ENCODE measurements at regions not wholly inside any gene's neighbourhood (a gene's known extent, or its start where the extent isn't known, plus 50 kb on each side); places are given as distances from the start of the nearest gene placed in this dataset.

- H3K9ac ChIP-seq (ENCODE audit: low read length) = no peak overlapping the region
- no peaks in the 10 kb centered on the region for H3K9me3 ChIP-seq (ENCODE audit: low read length)
- H3K4me3 ChIP-seq (ENCODE audit: low read depth in 1 of 2, low read length in 2 of 2) = no peak overlapping the region
- H3K36me3 ChIP-seq (ENCODE audit: insufficient read depth, low read length) = no peaks in the 10 kb centered on the region
- no peaks in the 10 kb centered on the region for H3K4me1 ChIP-seq (ENCODE audit: insufficient read depth, low read length)
- H3K27ac ChIP-seq (ENCODE audit: low read depth, low read length) = no peak overlapping the region
- no peaks in the 10 kb centered on the region for H3K27me3 ChIP-seq (ENCODE audit: control insufficient read depth in 1 of 2, insufficient read depth in 2 of 2, low read length in 2 of 2)
Measured at GRCh38 chr15:69583626-69584025, 131.0 kb downstream of the RPLP1 start.

- Histone ChIP-seq H3K9me3 (ENCODE audit: low read length) (no peaks in the 10 kb centered on the region), H3K36me3 (ENCODE audit: insufficient read depth, low read length) (no peaks in the 10 kb centered on the region), H3K27ac (ENCODE audit: low read depth, low read length) (no peak overlapping the region), H3K4me3 (ENCODE audit: low read depth in 1 of 2, low read length in 2 of 2) (no peak overlapping the region), H3K27me3 (ENCODE audit: control insufficient read depth in 1 of 2, insufficient read depth in 2 of 2, low read length in 2 of 2) (no peaks in the 10 kb centered on the region), H3K4me1 (ENCODE audit: insufficient read depth, low read length) (no peaks in the 10 kb centered on the region), H3K9ac (ENCODE audit: low read length) (no peak overlapping the region)
Measured at GRCh38 chr15:69585937-69586336, 133.3 kb downstream of the RPLP1 start.

DNA sequence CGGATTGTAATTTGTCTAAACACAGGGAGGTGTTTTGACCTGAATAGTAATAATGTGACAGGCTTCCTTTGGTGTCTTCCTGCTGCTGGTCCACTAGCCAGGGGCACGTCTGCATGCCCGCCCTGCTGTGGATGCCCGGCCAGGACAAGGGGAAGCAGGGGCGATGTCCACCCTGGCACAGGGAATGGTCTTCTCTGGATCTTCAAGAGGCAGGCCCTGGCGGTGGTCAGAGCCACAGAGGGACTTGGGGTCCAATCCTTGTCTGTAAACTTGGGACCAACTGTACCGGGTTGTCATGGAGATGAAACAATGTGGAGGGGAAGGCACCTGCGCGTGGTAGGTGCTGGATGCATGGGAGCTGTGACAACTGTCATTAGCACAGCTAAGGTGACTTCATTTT is 134.1 kb downstream of the RPLP1 start:
- H3K36me3 ChIP-seq (ENCODE audit: insufficient read depth, low read length) = no peaks in the 10 kb centered on the region
- no peak overlapping the region for H3K9ac ChIP-seq (ENCODE audit: low read length)
- no peaks in the 10 kb centered on the region for H3K9me3 ChIP-seq (ENCODE audit: low read length)

DNA sequence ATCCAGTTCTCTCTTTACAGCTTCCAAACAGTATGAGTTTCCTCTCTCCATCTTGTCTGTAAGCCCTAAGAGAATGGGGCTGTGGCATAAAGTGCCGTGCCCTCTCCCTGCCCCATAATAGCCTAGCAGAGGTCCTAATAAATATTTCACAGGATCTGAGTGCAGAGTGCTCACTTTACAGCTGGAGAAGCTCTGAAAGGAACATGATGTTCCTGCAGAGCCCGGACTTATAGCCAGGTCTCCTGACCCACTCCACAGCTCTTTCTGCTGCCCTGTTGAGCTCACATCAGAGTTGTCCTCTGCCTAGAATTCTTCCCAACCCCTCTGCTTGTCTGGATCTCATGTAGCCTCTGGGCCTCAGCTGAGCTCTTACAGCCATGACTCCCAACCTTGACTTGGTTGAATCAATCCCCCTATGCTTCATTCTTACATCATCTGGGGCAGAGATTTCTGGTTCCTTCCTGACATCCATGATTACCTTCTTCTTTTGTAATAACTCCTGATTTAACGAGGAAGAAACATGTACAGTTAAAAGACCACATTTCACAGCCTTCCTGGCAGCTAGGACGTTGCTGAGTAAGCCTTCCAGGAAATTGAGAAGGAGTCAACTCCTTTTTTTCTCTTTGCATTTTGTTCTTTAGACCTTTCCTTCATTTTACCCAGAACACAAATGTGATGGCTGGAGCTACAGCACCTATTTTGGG is 135.3 kb downstream of the RPLP1 start:
- Histone ChIP-seq H3K27ac (ENCODE audit: low read depth, low read length) (no peak overlapping the region), H3K36me3 (ENCODE audit: insufficient read depth, low read length) (no peaks in the 10 kb centered on the region), H3K4me1 (ENCODE audit: insufficient read depth, low read length) (no peaks in the 10 kb centered on the region), H3K27me3 (ENCODE audit: control insufficient read depth in 1 of 2, insufficient read depth in 2 of 2, low read length in 2 of 2) (no peaks in the 10 kb centered on the region), H3K9me3 (ENCODE audit: low read length) (no peaks in the 10 kb centered on the region), H3K9ac (ENCODE audit: low read length) (no peak overlapping the region), H3K4me3 (ENCODE audit: low read depth in 1 of 2, low read length in 2 of 2) (no peak overlapping the region)

More for the DNA sequence above, 134.1 kb downstream of the RPLP1 start:
- Histone ChIP-seq H3K27ac (ENCODE audit: low read depth, low read length) (no peak overlapping the region), H3K4me3 (ENCODE audit: low read depth in 1 of 2, low read length in 2 of 2) (no peak overlapping the region), H3K4me1 (ENCODE audit: insufficient read depth, low read length) (no peaks in the 10 kb centered on the region), H3K27me3 (ENCODE audit: control insufficient read depth in 1 of 2, insufficient read depth in 2 of 2, low read length in 2 of 2) (no peaks in the 10 kb centered on the region)

DNA sequence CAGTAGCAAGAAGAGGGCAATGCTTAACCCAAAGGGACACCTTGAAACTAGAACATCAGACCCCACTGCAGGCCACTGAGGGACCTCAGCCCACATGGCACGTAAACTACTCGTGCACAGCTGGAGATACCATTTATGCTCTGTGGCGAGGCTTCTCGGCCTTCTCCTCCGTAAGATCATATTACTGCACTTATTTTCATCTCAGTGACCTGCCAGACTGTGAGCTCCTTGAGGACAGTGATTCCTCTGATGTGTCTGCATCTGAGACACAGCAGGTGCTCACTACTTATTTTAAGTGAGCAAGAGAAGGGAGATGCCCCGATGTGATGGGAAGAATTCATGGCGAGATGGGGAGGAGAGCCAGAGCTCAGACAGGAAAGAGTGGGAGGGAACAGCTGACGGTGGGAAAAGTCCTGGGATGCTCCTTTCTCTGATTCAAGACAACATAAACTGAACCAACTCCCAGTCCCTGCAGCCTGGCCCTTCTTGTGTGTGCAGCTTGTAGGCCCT is 137.6 kb downstream of the RPLP1 start:
- Histone ChIP-seq H3K9ac (ENCODE audit: low read length) (no peak overlapping the region), H3K4me1 (ENCODE audit: insufficient read depth, low read length) (peaks cover 15% of the 10 kb centered on the region), H3K9me3 (ENCODE audit: low read length) (no peaks in the 10 kb centered on the region), H3K27me3 (ENCODE audit: control insufficient read depth in 1 of 2, insufficient read depth in 2 of 2, low read length in 2 of 2) (no peaks in the 10 kb centered on the region), H3K36me3 (ENCODE audit: insufficient read depth, low read length) (no peaks in the 10 kb centered on the region), H3K4me3 (ENCODE audit: low read depth in 1 of 2, low read length in 2 of 2) (no peak overlapping the region), H3K27ac (ENCODE audit: low read depth, low read length) (no peak overlapping the region)

GRCh38 chr15:69590932-69591524 is 138.4 kb downstream of the RPLP1 start:
- no peaks in the 10 kb centered on the region for H3K27me3 ChIP-seq (ENCODE audit: control insufficient read depth in 1 of 2, insufficient read depth in 2 of 2, low read length in 2 of 2)
- H3K4me1 ChIP-seq (ENCODE audit: insufficient read depth, low read length) = peaks cover 22% of the 10 kb centered on the region
- no peak overlapping the region for H3K27ac ChIP-seq (ENCODE audit: low read depth, low read length)
- H3K9ac ChIP-seq (ENCODE audit: low read length) = no peak overlapping the region
- H3K36me3 ChIP-seq (ENCODE audit: insufficient read depth, low read length) = no peaks in the 10 kb centered on the region
- H3K4me3 ChIP-seq (ENCODE audit: low read depth in 1 of 2, low read length in 2 of 2) = no peak overlapping the region
- no peaks in the 10 kb centered on the region for H3K9me3 ChIP-seq (ENCODE audit: low read length)

DNA sequence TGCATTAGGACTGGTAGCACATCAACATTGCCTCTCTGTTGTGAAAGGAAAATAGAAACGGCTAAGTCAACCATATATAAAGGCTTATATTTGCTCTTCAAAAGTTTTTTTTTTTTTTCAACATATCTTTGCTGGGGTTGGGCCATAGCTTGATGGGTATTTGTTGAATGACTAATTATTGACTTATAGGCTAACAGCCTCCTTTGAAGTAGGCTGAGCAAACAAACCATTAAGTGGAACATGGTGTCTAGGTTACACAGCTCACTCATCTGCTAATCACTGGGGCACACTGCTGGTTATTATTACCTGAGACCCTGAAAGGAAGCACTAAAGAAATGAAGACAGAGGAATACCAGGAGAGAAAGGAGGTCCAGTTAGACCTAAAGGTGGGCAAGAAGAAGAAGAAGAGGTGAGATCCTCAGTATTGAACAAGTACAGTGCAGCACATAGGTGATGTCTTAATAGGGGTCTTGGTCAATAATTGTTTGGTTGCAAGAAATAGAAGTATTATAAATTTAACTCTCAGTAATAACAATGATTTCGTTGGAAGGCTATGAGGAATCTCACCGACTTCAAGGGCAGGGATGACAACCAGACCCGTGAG is 139.4 kb downstream of the RPLP1 start:
- Histone ChIP-seq H3K4me1 (ENCODE audit: insufficient read depth, low read length) (peaks cover 24% of the 10 kb centered on the region), H3K9me3 (ENCODE audit: low read length) (no peaks in the 10 kb centered on the region), H3K4me3 (ENCODE audit: low read depth in 1 of 2, low read length in 2 of 2) (no peak overlapping the region), H3K36me3 (ENCODE audit: insufficient read depth, low read length) (no peaks in the 10 kb centered on the region), H3K27me3 (ENCODE audit: control insufficient read depth in 1 of 2, insufficient read depth in 2 of 2, low read length in 2 of 2) (no peaks in the 10 kb centered on the region), H3K9ac (ENCODE audit: low read length) (no peak overlapping the region), H3K27ac (ENCODE audit: low read depth, low read length) (no peak overlapping the region)

DNA sequence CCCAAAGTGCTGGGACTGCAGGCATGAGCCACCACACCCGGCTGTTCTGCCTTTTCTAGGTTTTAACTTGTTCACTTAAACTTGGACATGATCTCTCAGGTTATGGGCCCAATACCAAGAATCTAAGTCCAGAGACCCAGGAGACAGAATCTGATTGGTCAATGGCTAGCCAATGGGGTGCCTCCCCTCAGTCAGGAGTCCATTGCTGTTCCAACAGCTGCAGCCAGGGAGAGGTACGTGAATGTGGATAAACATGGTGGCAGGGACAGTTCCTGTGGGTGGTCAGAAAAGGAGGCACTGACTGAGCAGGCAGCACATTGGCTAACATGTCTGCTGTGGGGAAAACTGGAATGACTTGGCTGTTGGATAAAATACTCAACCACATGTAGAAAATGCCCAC is 140.3 kb downstream of the RPLP1 start:
- H3K27ac ChIP-seq (ENCODE audit: low read depth, low read length) = no peak overlapping the region
- H3K9ac ChIP-seq (ENCODE audit: low read length) = no peak overlapping the region
- peaks cover 24% of the 10 kb centered on the region for H3K4me1 ChIP-seq (ENCODE audit: insufficient read depth, low read length)
- no peaks in the 10 kb centered on the region for H3K27me3 ChIP-seq (ENCODE audit: control insufficient read depth in 1 of 2, insufficient read depth in 2 of 2, low read length in 2 of 2)
- H3K9me3 ChIP-seq (ENCODE audit: low read length) = no peaks in the 10 kb centered on the region
- H3K36me3 ChIP-seq (ENCODE audit: insufficient read depth, low read length) = no peaks in the 10 kb centered on the region
- H3K4me3 ChIP-seq (ENCODE audit: low read depth in 1 of 2, low read length in 2 of 2) = no peak overlapping the region

DNA sequence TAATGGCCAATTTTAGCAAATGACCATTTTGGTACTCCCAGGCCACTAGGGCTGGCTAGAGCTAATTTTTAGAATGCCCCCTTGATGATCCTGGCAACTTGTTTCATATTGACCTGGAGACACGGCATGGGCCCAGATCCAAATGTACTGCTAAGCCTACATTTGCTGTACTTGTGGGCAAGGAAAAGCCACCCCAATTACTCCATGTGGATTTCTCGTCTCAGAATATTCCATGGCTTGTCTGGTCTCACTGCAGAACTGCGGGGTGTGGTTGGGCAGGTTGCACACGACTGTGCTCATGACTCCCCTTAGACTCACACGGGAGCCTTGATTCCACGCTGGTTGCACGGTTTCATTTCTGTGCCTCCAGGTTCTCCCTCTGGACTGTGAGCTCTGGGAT is 140.9 kb downstream of the RPLP1 start:
- no peak overlapping the region for H3K9ac ChIP-seq (ENCODE audit: low read length)
- H3K9me3 ChIP-seq (ENCODE audit: low read length) = no peaks in the 10 kb centered on the region
- H3K27me3 ChIP-seq (ENCODE audit: control insufficient read depth in 1 of 2, insufficient read depth in 2 of 2, low read length in 2 of 2) = no peaks in the 10 kb centered on the region
- H3K36me3 ChIP-seq (ENCODE audit: insufficient read depth, low read length) = no peaks in the 10 kb centered on the region
- no peak overlapping the region for H3K4me3 ChIP-seq (ENCODE audit: low read depth in 1 of 2, low read length in 2 of 2)
- no peak overlapping the region for H3K27ac ChIP-seq (ENCODE audit: low read depth, low read length)
- H3K4me1 ChIP-seq (ENCODE audit: insufficient read depth, low read length) = peaks cover 24% of the 10 kb centered on the region

- Histone ChIP-seq H3K9ac (ENCODE audit: low read length) (no peak overlapping the region), H3K4me3 (ENCODE audit: low read depth in 1 of 2, low read length in 2 of 2) (peak overlapping the region in 1 of 2 donors; percentile 44), H3K27ac (ENCODE audit: low read depth, low read length) (no peak overlapping the region), H3K4me1 (ENCODE audit: insufficient read depth, low read length) (peaks cover 24% of the 10 kb centered on the region), H3K36me3 (ENCODE audit: insufficient read depth, low read length) (no peaks in the 10 kb centered on the region), H3K9me3 (ENCODE audit: low read length) (no peaks in the 10 kb centered on the region), H3K27me3 (ENCODE audit: control insufficient read depth in 1 of 2, insufficient read depth in 2 of 2, low read length in 2 of 2) (no peaks in the 10 kb centered on the region)
Measured at GRCh38 chr15:69593981-69594966, 141.7 kb downstream of the RPLP1 start.

All from muscle layer of colon (tissue), 2 donors.